MM.1S (cell line): ENCODE measurements at regions not wholly inside any gene's neighbourhood (a gene's known extent, or its start where the extent isn't known, plus 50 kb on each side); places are given as distances from the start of the nearest gene placed in this dataset.

ENCODE experiments used
- DNase-seq: peaks from one replicate; pipeline ENCODE4 v3.0.0-alpha.2; 2015
- H2AFZ ChIP-seq: fragments of 300-600 bp; sonication (generic); 2 replicates; pipeline ENCODE4 v1.6.0; 2016; ENCODE audit warnings: antibody characterized with exemption, low read length
- H3F3A ChIP-seq: fragments of 300-600 bp; sonication (generic); 2 replicates; pipeline ENCODE4 v1.6.1; 2016; ENCODE audit warnings: mild to moderate bottlenecking, antibody characterized with exemption, low read length, moderate library complexity, mixed read lengths; ENCODE audit not compliant: insufficient read depth
- H3K27ac ChIP-seq: fragments of 300-600 bp; sonication (generic); 2 replicates; pipeline ENCODE4 v1.5.1; 2016; ENCODE audit warnings: mild to moderate bottlenecking, low read length
- H3K27me3 ChIP-seq: fragments of 300-600 bp; sonication (generic); replicated peaks from 2 replicates; pipeline ENCODE4 v1.6.0; 2016; ENCODE audit warnings: low read length; ENCODE audit not compliant: insufficient read depth
- H3K36me3 ChIP-seq: fragments of 300-600 bp; sonication (generic); replicated peaks from 2 replicates; pipeline ENCODE4 v1.6.1; 2016; ENCODE audit warnings: mild to moderate bottlenecking, low read length, mixed read lengths; ENCODE audit not compliant: insufficient read depth
- H3K4me1 ChIP-seq: fragments of 300-600 bp; sonication (generic); 2 replicates; pipeline ENCODE4 v1.6.1; 2016; ENCODE audit warnings: low read length, mixed read lengths
- H3K4me2 ChIP-seq: fragments of 300-600 bp; sonication (generic); 2 replicates; pipeline ENCODE4 v1.6.0; 2016; ENCODE audit warnings: low read depth, low read length
- H3K4me3 ChIP-seq: fragments of 300-600 bp; sonication (generic); 2 replicates; pipeline ENCODE4 v1.5.1; 2016; ENCODE audit warnings: low read length, mixed read lengths
- H3K79me2 ChIP-seq: fragments of 300-600 bp; sonication (generic); 2 replicates; pipeline ENCODE4 v1.6.1; 2016; ENCODE audit warnings: mixed run types, low read length, mixed read lengths
- H3K9ac ChIP-seq: fragments of 300-600 bp; sonication (generic); 2 replicates; pipeline ENCODE4 v1.6.1; 2016; ENCODE audit warnings: low read length, mixed read lengths
- H3K9me2 ChIP-seq: fragments of 300-600 bp; sonication (generic); replicated peaks from 2 replicates; pipeline ENCODE4 v1.6.1; 2016; ENCODE audit warnings: mild to moderate bottlenecking, low read length, mixed read lengths; ENCODE audit not compliant: insufficient read depth
- H3K9me3 ChIP-seq: fragments of 300-600 bp; sonication (generic); replicated peaks from 2 replicates; pipeline ENCODE4 v1.6.1; 2016; ENCODE audit warnings: mild to moderate bottlenecking, low read length, mixed read lengths; ENCODE audit not compliant: insufficient read depth
- H4K20me1 ChIP-seq: fragments of 300-600 bp; sonication (generic); 2 replicates; pipeline ENCODE4 v1.6.1; 2016; ENCODE audit warnings: mild to moderate bottlenecking, low read length, moderate library complexity, mixed read lengths; ENCODE audit not compliant: insufficient read depth
- EZH2 ChIP-seq: fragments of 300-600 bp; sonication (generic); optimal IDR thresholded peaks from 2 replicates; pipeline ENCODE3; 2017; ENCODE audit warnings: low read depth, mild to moderate bottlenecking, antibody characterized with exemption, low read length, mixed read lengths
- EZH2phosphoT487 ChIP-seq: fragments of 300-600 bp; sonication (generic); IDR thresholded peaks from 2 replicates; pipeline ENCODE4 v1.6.1; 2018; ENCODE audit warnings: antibody characterized with exemption, low read length
- TF ChIP-seq, protein P1 (sequence below): fragments of 300-600 bp; sonication (generic); IDR thresholded peaks from 2 replicates; pipeline ENCODE4 v1.5.1; 2016; ENCODE audit warnings: antibody characterized with exemption, low read length, mixed read lengths

DNA sequence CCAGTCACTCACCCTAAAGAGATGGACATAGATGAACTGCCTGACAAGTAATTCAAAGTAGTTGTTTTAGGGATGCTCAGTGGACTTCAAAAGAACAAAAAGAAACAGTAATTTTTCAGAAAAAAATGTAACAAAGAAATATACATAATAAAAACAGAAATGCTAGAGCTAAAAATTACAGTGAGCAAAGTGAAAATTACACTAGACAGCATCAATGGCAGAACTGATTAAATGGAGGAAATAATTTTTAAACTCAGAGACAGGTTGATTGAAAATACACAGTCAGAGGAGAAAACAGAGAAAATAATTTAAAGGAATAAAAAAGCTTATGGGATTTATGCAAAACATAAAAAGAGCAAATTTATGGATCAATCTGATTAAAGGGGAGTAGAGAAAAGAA is 1968.4 kb downstream of the EFNA5 start:
- TF ChIP-seq EZH2phosphoT487 (no peak), EZH2 (no peak)
- TF ChIP-seq, protein P1, sequence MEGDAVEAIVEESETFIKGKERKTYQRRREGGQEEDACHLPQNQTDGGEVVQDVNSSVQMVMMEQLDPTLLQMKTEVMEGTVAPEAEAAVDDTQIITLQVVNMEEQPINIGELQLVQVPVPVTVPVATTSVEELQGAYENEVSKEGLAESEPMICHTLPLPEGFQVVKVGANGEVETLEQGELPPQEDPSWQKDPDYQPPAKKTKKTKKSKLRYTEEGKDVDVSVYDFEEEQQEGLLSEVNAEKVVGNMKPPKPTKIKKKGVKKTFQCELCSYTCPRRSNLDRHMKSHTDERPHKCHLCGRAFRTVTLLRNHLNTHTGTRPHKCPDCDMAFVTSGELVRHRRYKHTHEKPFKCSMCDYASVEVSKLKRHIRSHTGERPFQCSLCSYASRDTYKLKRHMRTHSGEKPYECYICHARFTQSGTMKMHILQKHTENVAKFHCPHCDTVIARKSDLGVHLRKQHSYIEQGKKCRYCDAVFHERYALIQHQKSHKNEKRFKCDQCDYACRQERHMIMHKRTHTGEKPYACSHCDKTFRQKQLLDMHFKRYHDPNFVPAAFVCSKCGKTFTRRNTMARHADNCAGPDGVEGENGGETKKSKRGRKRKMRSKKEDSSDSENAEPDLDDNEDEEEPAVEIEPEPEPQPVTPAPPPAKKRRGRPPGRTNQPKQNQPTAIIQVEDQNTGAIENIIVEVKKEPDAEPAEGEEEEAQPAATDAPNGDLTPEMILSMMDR = no peak
- H2AFZ ChIP-seq = no peak overlapping the region
- DNase-seq = no peak

DNA sequence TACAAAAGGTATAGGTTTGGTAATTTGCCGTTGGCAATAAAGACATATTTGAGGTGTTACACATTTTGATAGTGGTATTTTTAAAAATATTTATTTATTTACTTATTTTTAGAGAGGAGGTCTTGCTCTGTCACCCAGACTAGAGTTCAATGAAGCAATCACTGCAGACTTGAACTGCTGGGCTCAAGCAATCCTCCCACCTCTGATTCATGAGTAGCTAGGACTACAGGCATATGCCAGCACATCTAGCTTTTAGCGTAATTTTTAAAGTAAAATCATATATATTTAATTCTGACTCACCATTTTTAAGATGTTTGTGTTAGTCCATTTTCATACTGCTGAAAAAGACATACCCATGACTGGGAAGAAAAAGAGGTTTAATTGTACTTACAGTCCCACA is 1974.3 kb downstream of the EFNA5 start:
- H2AFZ ChIP-seq = no peak overlapping the region
- TF ChIP-seq EZH2phosphoT487 (no peak), EZH2 (no peak)
- TF ChIP-seq, protein P1 = no peak
- H3K4me1 ChIP-seq = no peaks in the 10 kb centered on the region
- no peak overlapping the region for H3K27ac ChIP-seq
- no peaks in the 10 kb centered on the region for H3K9me3 ChIP-seq
- no peaks in the 10 kb centered on the region for H3K9me2 ChIP-seq
- H4K20me1 ChIP-seq = no peaks in the 10 kb centered on the region
- no peaks in the 10 kb centered on the region for H3F3A ChIP-seq
- no peak overlapping the region for H3K9ac ChIP-seq
- H3K27me3 ChIP-seq = no peaks in the 10 kb centered on the region
- H3K36me3 ChIP-seq = no peaks in the 10 kb centered on the region
- no peak overlapping the region for H3K4me3 ChIP-seq
- H3K4me2 ChIP-seq = no peak overlapping the region
- no peak for DNase-seq
- H3K79me2 ChIP-seq = no peaks in the 10 kb centered on the region

More for the DNA sequence above, 1968.4 kb downstream of the EFNA5 start:
- Histone ChIP-seq H3K9me2 (no peaks in the 10 kb centered on the region), H3K4me1 (no peaks in the 10 kb centered on the region), H3K4me3 (no peak overlapping the region), H3F3A (no peaks in the 10 kb centered on the region), H3K27ac (no peak overlapping the region), H3K9me3 (no peaks in the 10 kb centered on the region), H3K36me3 (no peaks in the 10 kb centered on the region), H4K20me1 (no peaks in the 10 kb centered on the region), H3K27me3 (no peaks in the 10 kb centered on the region), H3K9ac (no peak overlapping the region), H3K4me2 (no peak overlapping the region), H3K79me2 (no peaks in the 10 kb centered on the region)

DNA sequence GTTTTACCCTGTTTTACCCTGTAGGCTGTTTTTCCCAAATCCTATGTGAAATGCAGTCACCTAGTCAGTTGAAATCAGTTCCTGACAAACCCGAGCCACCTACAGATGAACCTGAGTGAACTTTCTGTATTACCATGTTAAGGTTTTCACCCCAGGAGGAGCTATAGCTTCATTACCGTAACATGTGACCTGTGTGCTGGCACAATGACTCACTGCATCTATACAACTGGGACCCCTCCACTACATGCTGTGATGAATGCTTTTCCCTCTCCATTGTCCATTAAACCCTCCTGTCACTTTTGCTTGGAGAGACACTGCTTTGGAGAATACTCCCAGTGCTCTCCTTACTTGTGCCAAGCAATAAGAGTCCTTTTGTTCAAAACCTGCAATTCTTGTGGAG is 1974.8 kb downstream of the EFNA5 start:
- Histone ChIP-seq H2AFZ (no peak overlapping the region), H4K20me1 (no peaks in the 10 kb centered on the region), H3K9ac (no peak overlapping the region), H3K9me2 (no peaks in the 10 kb centered on the region), H3K4me3 (no peak overlapping the region), H3F3A (no peaks in the 10 kb centered on the region), H3K27me3 (no peaks in the 10 kb centered on the region), H3K9me3 (no peaks in the 10 kb centered on the region), H3K79me2 (no peaks in the 10 kb centered on the region), H3K4me1 (no peaks in the 10 kb centered on the region), H3K4me2 (no peak overlapping the region), H3K36me3 (no peaks in the 10 kb centered on the region), H3K27ac (no peak overlapping the region)
- no peak for TF ChIP-seq EZH2phosphoT487
- TF ChIP-seq, protein P1 = no peak
- no peak for TF ChIP-seq EZH2
- no peak for DNase-seq
